GM12875 (cell line): ENCODE measurements at regions not wholly inside any gene's neighbourhood (a gene's known extent, or its start where the extent isn't known, plus 50 kb on each side); places are given as distances from the start of the nearest gene placed in this dataset.

Source experiments
- H3K4me3 ChIP-seq: one replicate; pipeline ENCODE4 v1.5.1; 2011; ENCODE audit warnings: low read depth, low read length, control low read depth
- CTCF ChIP-seq: IDR thresholded peaks from 2 replicates; pipeline ENCODE4 v1.5.1; 2011; ENCODE audit warnings: low read depth, mild to moderate bottlenecking, control low read depth, inconsistent platforms, low read length, moderate library complexity, borderline replicate concordance; ENCODE audit not compliant: insufficient read depth

DNA sequence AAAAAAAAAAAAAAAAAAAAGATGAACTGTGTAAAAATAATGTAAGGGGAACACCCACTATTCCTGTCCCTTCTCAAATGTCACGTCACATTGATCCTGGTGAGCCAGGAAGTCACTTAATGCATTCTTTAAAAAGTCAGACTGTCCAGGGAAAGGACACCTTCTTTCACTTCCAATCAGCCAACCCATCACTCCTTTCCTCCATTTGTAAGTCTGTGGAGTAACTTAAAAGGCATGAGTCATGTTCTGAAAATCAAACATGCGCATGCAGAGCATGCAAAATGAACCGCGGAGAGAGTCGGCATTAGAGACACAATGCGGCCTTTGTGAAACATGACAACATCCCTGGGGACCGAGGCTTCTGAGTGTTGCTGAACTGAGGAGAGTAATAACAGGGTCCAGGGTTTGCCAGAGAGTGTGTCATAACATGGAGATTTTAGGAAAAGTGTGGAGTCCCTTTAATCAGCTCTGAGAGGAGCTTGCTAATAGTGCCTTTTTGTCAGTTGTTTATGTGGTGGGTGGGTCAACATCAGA, 77.6 kb upstream of the SEMA6A start:
- no peak overlapping the region for H3K4me3 ChIP-seq
- no peak for TF ChIP-seq CTCF

GRCh38 chr5:116651653-116652052, 77.0 kb upstream of the SEMA6A start:
- H3K4me3 ChIP-seq, result no peak overlapping the region
- no peak for TF ChIP-seq CTCF

GRCh38 chr5:116650964-116651363, 76.3 kb upstream of the SEMA6A start:
- no peak for TF ChIP-seq CTCF
- H3K4me3 ChIP-seq, result no peak overlapping the region

GRCh38 chr5:116650544-116650943, 75.9 kb upstream of the SEMA6A start:
- H3K4me3 ChIP-seq, result no peak overlapping the region
- no peak for TF ChIP-seq CTCF

- no peak for TF ChIP-seq CTCF
These were observed 72.1 kb upstream of the SEMA6A start for GRCh38 chr5:116646611-116647289.

GRCh38 chr5:116645627-116646026, 71.0 kb upstream of the SEMA6A start:
- TF ChIP-seq CTCF, result no peak
- H3K4me3 ChIP-seq, result no peak overlapping the region

More at GRCh38 chr5:116646611-116647289, 72.1 kb upstream of the SEMA6A start:
- H3K4me3 ChIP-seq, result no peak overlapping the region

- no peak overlapping the region for H3K4me3 ChIP-seq
- no peak for TF ChIP-seq CTCF
These were observed 65.6 kb upstream of the SEMA6A start for GRCh38 chr5:116640236-116640635.
